ENCODE measurements at regions not wholly inside any gene's neighbourhood (a gene's known extent, or its start where the extent isn't known, plus 50 kb on each side); places are given as distances from the start of the nearest gene placed in this dataset.

- TF ChIP-seq CTCF (conservative IDR thresholded peaks at IDR 0.05; ENCODE audit: low read depth, low read length) (no peak), FOS (IDR thresholded peaks at IDR 0.05; ENCODE audit: low read depth, low read length) (no peak), RCOR1 (IDR thresholded peaks at IDR 0.05; ENCODE audit: insufficient replicate concordance, low read length) (no peak)
Observed at GRCh38 chr13:47592256-47592655, 408.8 kb downstream of the SUCLA2 start.
